Left lung (tissue), 4 donors: ENCODE measurements at regions not wholly inside any gene's neighbourhood (a gene's known extent, or its start where the extent isn't known, plus 50 kb on each side); places are given as distances from the start of the nearest gene placed in this dataset.
A peak's percentile ranks its signal among the peaks of the same experiment; 100 is the strongest.

ENCODE experiments used
- ATAC-seq: fragments of 200-7000 bp; cut with Tn5 transposase; one replicate; pipeline ENCODE4 v1.9.1; 2020; ENCODE audit warnings: moderate library complexity
- DNase-seq, 4 donors: peaks; one replicate each; pipeline ENCODE4 v3.0.0-alpha.2; 2013 to 2020
- H3K27ac ChIP-seq, 2 donors: fragments of 200-600 bp; sonication (generic) in 1 of 2; one replicate each; pipeline versions ENCODE4 v1.5.0 to v1.8.0; 2020 to 2021
- H3K27me3 ChIP-seq, 2 donors: fragments of 200-600 bp; sonication (generic) in 1 of 2; one replicate each; pipeline versions ENCODE4 v1.5.0 to v1.8.0; 2020 to 2021
- H3K36me3 ChIP-seq, 2 donors: fragments of 200-600 bp; sonication (generic) in 1 of 2; one replicate each; pipeline versions ENCODE4 v1.5.0 to v1.8.0; 2020 to 2021
- H3K4me1 ChIP-seq, 2 donors: fragments of 200-600 bp; one replicate each; pipeline ENCODE4 v1.8.0; 2021
- H3K4me3 ChIP-seq, 2 donors: fragments of 200-600 bp; sonication (generic) in 1 of 2; one replicate each; pipeline versions ENCODE4 v1.5.0 to v1.8.0; 2020 to 2021; ENCODE audit warnings: mild to moderate bottlenecking in 1 of 2
- H3K9me3 ChIP-seq, 2 donors: fragments of 200-600 bp; sonication (generic) in 1 of 2; one replicate each; pipeline versions ENCODE4 v1.5.0 to v1.8.0; 2020 to 2021
- CTCF ChIP-seq, 2 donors: fragments of 200-600 bp; sonication (generic) in 1 of 2; IDR thresholded peaks; one replicate each; pipeline versions ENCODE4 v1.5.0 to v1.8.0; 2021; ENCODE audit warnings: antibody characterized with exemption in 2 of 2
- intact Hi-C, 2 donors: fragments of 100-400 bp; cut with DNase I; formaldehyde crosslinking; loops; one replicate each; pipeline versions ENCODE4 v1.11.2 to v1.14.2; 2022
- donor health status: DM: no; HTN: yes; CAD: no.
- donor health status: DM: no; HTN: no; CAD: no.

- Histone ChIP-seq H3K27ac (no peak overlapping the region), H3K4me3 (no peak overlapping the region), H3K36me3 (no peaks in the 10 kb centered on the region), H3K27me3 (no peaks in the 10 kb centered on the region), H3K4me1 (peaks cover 0 to 15% of the 10 kb centered on the region in 2 donors), H3K9me3 (no peaks in the 10 kb centered on the region)
- ATAC-seq (no peak), DNase-seq (no peak)
- intact Hi-C loops, result no loop called here
- no peak for TF ChIP-seq CTCF (IDR thresholded peaks at IDR 0.05)
Measured at GRCh38 chr12:92562063-92562734, 140.6 kb upstream of the PLEKHG7 start.

GRCh38 chr12:92561543-92561899 lies 141.3 kb upstream of the PLEKHG7 start:
- Histone ChIP-seq H3K4me3 (no peak overlapping the region), H3K36me3 (no peaks in the 10 kb centered on the region), H3K4me1 (peaks cover 0 to 15% of the 10 kb centered on the region in 2 donors), H3K9me3 (no peaks in the 10 kb centered on the region), H3K27me3 (no peaks in the 10 kb centered on the region), H3K27ac (no peak overlapping the region)
- no peak for TF ChIP-seq CTCF (IDR thresholded peaks at IDR 0.05)
- intact Hi-C loops, result no loop called here
- peak; percentile 93 for ATAC-seq
- peak in 3 of 4 donors; percentile 50 to 94 (median 82) for DNase-seq

DNA sequence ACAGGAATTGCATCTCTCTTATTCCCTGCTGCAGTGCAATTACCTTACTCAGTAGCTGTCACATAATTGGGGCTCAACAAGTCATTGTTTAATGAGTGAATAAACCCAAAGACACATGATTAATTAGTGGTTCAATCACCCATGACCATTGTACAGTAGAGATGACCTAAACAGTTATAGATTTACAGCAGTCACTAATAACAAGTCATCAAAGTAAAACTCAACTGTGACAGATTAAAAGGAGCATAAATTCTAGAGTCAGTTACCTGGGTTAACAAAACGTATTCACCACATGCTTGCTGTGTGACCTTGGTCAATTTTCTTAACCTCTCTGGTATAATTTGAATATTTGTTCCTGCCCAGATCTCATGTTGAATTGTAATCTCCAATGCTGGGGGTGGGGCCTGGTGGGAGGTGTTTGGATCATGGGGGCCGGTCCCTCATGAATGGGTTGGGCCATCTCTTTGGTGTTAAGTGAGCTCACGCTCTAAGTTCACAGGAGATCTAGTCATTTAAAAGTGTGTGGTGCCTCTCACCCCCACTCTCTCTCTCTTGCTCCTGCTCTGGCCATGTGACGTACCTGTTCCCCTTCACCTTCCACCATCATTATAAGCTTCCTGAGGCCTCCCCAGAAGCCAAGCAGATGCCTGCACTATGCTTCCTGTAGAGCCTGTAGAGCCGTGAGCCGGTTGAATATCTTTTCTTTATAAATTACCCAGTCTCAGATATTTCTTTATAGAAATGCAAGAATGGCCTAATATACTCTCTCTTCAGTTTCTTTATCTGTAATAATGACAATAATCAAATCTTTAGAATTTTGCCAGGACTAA lies 141.9 kb upstream of the PLEKHG7 start:
- intact Hi-C loops, result no loop called here
- no peak overlapping the region for H3K4me3 ChIP-seq
- DNase-seq, result no peak
- H3K27ac ChIP-seq, result no peak overlapping the region
- peaks cover 0 to 15% of the 10 kb centered on the region in 2 donors for H3K4me1 ChIP-seq
- no peaks in the 10 kb centered on the region for H3K27me3 ChIP-seq
- no peak for TF ChIP-seq CTCF (IDR thresholded peaks at IDR 0.05)
- ATAC-seq, result no peak
- no peaks in the 10 kb centered on the region for H3K9me3 ChIP-seq
- no peaks in the 10 kb centered on the region for H3K36me3 ChIP-seq

DNA sequence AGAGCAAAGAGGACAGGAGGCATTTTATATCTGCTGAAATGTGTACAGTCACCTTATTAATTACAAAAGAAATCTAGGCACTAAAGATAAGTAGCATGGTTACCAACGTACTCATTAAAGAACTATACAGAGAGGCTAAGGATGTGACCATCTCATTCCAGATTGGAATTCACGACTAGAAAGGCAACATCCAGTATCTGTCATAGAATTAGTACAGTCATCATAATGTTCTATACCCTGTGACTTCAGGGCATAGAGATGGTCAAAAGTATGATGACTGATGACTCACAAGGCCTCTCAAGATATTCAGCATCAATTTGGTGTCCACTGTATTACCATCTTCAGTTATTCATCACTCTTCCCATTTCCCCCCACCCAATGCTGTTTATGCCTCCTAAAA lies 144.0 kb upstream of the PLEKHG7 start:
- Histone ChIP-seq H3K9me3 (no peaks in the 10 kb centered on the region), H3K27ac (no peak overlapping the region), H3K4me1 (peaks cover 0 to 21% of the 10 kb centered on the region in 2 donors), H3K4me3 (no peak overlapping the region), H3K36me3 (no peaks in the 10 kb centered on the region), H3K27me3 (no peaks in the 10 kb centered on the region)
- intact Hi-C loops, result no loop called here
- ATAC-seq (no peak), DNase-seq (no peak)
- TF ChIP-seq CTCF (IDR thresholded peaks at IDR 0.05), result no peak

- Histone ChIP-seq H3K36me3 (no peaks in the 10 kb centered on the region), H3K27me3 (no peaks in the 10 kb centered on the region), H3K9me3 (no peaks in the 10 kb centered on the region), H3K27ac (no peak overlapping the region), H3K4me3 (no peak overlapping the region), H3K4me1 (peaks cover 0 to 26% of the 10 kb centered on the region in 2 donors)
- TF ChIP-seq CTCF (IDR thresholded peaks at IDR 0.05), result no peak
- DNase-seq (no peak), ATAC-seq (no peak)
- intact Hi-C loops, result no loop called here
Measured at GRCh38 chr12:92558215-92558773, 144.5 kb upstream of the PLEKHG7 start.
